ENCODE measurements at regions not wholly inside any gene's neighbourhood (a gene's known extent, or its start where the extent isn't known, plus 50 kb on each side); places are given as distances from the start of the nearest gene placed in this dataset.
A peak's percentile ranks its signal among the peaks of the same experiment; 100 is the strongest.

- no peak for TF ChIP-seq JUNB (IDR thresholded peaks at IDR 0.05; ENCODE audit: unreplicated experiment)
- Mint-ChIP-seq H3K27me3 (ENCODE audit: insufficient read depth, low read depth, poor library complexity) (peaks cover 2% of the 10 kb centered on the region), H3K27ac (no peak overlapping the region), H3K4me3 (no peak overlapping the region), H3K9me3 (no peaks in the 10 kb centered on the region), H3K4me1 (peaks cover 30% of the 10 kb centered on the region), H3K36me3 (ENCODE audit: low read depth) (no peaks in the 10 kb centered on the region)
- H3K4me3 ChIP-seq, result no peak overlapping the region
- no peaks in the 10 kb centered on the region for H3K79me2 ChIP-seq (replicated peaks; ENCODE audit: insufficient read depth)
- no peaks in the 10 kb centered on the region for H3F3A ChIP-seq (replicated peaks; ENCODE audit: low read depth)
- no peaks in the 10 kb centered on the region for H4K20me1 ChIP-seq (replicated peaks; ENCODE audit: insufficient read depth)
- no peaks in the 10 kb centered on the region for H3K36me3 ChIP-seq (ENCODE audit: insufficient read depth)
- H3K4me2 ChIP-seq, result no peak overlapping the region
- H3K27me3 ChIP-seq (ENCODE audit: insufficient read depth), result no peaks in the 10 kb centered on the region
- ATAC-seq (no peak), DNase-seq (ENCODE audit: low spot score) (no peak)
- peak overlapping the region; percentile 4 for H2AFZ ChIP-seq
- H3K4me1 ChIP-seq (ENCODE audit: insufficient read depth), result peaks cover 32% of the 10 kb centered on the region
- peaks cover 11% of the 10 kb centered on the region for H3K9me2 ChIP-seq (ENCODE audit: insufficient read depth)
- no peak overlapping the region for H3K27ac ChIP-seq (ENCODE audit: low read depth)
These were observed 133.8 kb upstream of the RARB start for GRCh38 chr3:25294169-25294805.

GRCh38 chr3:25297667-25298585, 130.1 kb upstream of the RARB start:
- no peaks in the 10 kb centered on the region for H3K27me3 ChIP-seq (ENCODE audit: insufficient read depth)
- no peaks in the 10 kb centered on the region for H3K36me3 ChIP-seq (ENCODE audit: insufficient read depth)
- H3K27ac ChIP-seq (ENCODE audit: low read depth), result no peak overlapping the region
- no peaks in the 10 kb centered on the region for H4K20me1 ChIP-seq (replicated peaks; ENCODE audit: insufficient read depth)
- peak overlapping the region; percentile 83 for H2AFZ ChIP-seq
- no peaks in the 10 kb centered on the region for H3K36me3 Mint-ChIP-seq (ENCODE audit: low read depth)
- peaks cover 10% of the 10 kb centered on the region for H3K4me1 Mint-ChIP-seq
- ATAC-seq (no peak), DNase-seq (ENCODE audit: low spot score) (peak; percentile 28)
- peaks cover 7% of the 10 kb centered on the region; the same call in 1 of the 2 replicates for H3K9me2 ChIP-seq (ENCODE audit: insufficient read depth)
- H3K27ac Mint-ChIP-seq, result no peak overlapping the region
- H3F3A ChIP-seq (replicated peaks; ENCODE audit: low read depth), result no peaks in the 10 kb centered on the region
- H3K4me2 ChIP-seq, result no peak overlapping the region
- H3K4me3 Mint-ChIP-seq, result no peak overlapping the region
- peaks cover under 1% of the 10 kb centered on the region for H3K27me3 Mint-ChIP-seq (ENCODE audit: insufficient read depth, low read depth, poor library complexity)
- H3K4me3 ChIP-seq, result no peak overlapping the region
- no peaks in the 10 kb centered on the region for H3K9me3 Mint-ChIP-seq
- H3K79me2 ChIP-seq (replicated peaks; ENCODE audit: insufficient read depth), result no peaks in the 10 kb centered on the region
- 0 out of 2 replicates have a peak, but pooled peaks cover 11% of the 10 kb centered on the region for H3K4me1 ChIP-seq (ENCODE audit: insufficient read depth)
- no peak for TF ChIP-seq ZNF331 (CRISPR knock-in tag; IDR thresholded peaks at IDR 0.05; ENCODE audit: low read depth)
- no peak for TF ChIP-seq CTCF (conservative IDR thresholded peaks at IDR 0.05; ENCODE audit: low read depth in 2 of 2)
- no peak for TF ChIP-seq POLR2AphosphoS5 (IDR thresholded peaks at IDR 0.05; ENCODE audit: low read depth)
- TF ChIP-seq REST (IDR thresholded peaks at IDR 0.05; ENCODE audit: unreplicated experiment), result no peak
- no peak for TF ChIP-seq CREB1 (CRISPR knock-in tag; IDR thresholded peaks at IDR 0.05; ENCODE audit: low read depth)
- no peak for TF ChIP-seq STAT1 (IDR thresholded peaks at IDR 0.05; ENCODE audit: unreplicated experiment)
- no peak for TF ChIP-seq NANOG (IDR thresholded peaks at IDR 0.05; ENCODE audit: borderline replicate concordance)
- no peak for TF ChIP-seq EZH2 (IDR thresholded peaks at IDR 0.05; ENCODE audit: low read depth, unreplicated experiment)
